Activated T-cell treated with anti-CD3 and anti-CD28 coated beads, Interleukin-2, amount 50 U/mL, for 4 hours (primary cell): ENCODE measurements at regions not wholly inside any gene's neighbourhood (a gene's known extent, or its start where the extent isn't known, plus 50 kb on each side); places are given as distances from the start of the nearest gene placed in this dataset.

Experiments used
- ATAC-seq, 2 donors: fragments of 200-7000 bp; cut with Tn5 transposase; one replicate each; pipeline ENCODE4 v1.10.0; 2021
- DNase-seq: peaks from one replicate; pipeline ENCODE4 v3.0.0-alpha.2; 2020
- H3K27me3 Mint-ChIP-seq: one replicate; pipeline ENCODE4 v1.8.0; 2021; ENCODE audit warnings: low read depth, mixed read lengths
- H3K36me3 Mint-ChIP-seq: one replicate; pipeline ENCODE4 v1.8.0; 2022; ENCODE audit warnings: mixed read lengths; ENCODE audit not compliant: insufficient read depth
- H3K4me1 Mint-ChIP-seq: one replicate; pipeline ENCODE4 v1.8.0; 2021; ENCODE audit warnings: low read depth, mixed read lengths
- H3K4me3 Mint-ChIP-seq: one replicate; pipeline ENCODE4 v1.8.0; 2021; ENCODE audit warnings: mild to moderate bottlenecking, moderate library complexity, mixed read lengths
- H3K9me3 Mint-ChIP-seq: one replicate; pipeline ENCODE4 v1.8.0; 2021; ENCODE audit warnings: mixed read lengths

DNA sequence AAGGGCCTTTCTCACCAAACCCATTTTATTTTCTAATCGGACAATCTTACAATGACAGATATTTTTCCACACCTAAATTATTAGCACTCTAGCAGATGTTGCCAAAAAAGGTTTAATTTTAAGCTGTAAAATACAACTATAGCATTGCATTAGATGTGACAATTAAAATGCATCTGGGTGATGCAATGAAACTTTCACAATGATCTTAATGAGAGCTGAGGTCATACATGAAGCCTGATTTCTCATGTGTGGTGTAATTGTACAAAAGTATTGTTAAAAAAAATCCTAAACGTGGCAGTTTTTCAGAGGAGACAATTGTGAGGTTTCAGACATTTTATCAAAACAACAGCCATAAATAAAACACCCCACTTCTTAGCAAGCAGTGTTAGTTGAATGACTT, 606.0 kb downstream of the HDGFL1 start:
- H3K27me3 Mint-ChIP-seq, result no peaks in the 10 kb centered on the region
- H3K4me1 Mint-ChIP-seq, result no peaks in the 10 kb centered on the region
- ATAC-seq (no peak), DNase-seq (no peak)
- H3K4me3 Mint-ChIP-seq, result no peak overlapping the region
- no peaks in the 10 kb centered on the region for H3K36me3 Mint-ChIP-seq
- peaks cover 7% of the 10 kb centered on the region for H3K9me3 Mint-ChIP-seq

DNA sequence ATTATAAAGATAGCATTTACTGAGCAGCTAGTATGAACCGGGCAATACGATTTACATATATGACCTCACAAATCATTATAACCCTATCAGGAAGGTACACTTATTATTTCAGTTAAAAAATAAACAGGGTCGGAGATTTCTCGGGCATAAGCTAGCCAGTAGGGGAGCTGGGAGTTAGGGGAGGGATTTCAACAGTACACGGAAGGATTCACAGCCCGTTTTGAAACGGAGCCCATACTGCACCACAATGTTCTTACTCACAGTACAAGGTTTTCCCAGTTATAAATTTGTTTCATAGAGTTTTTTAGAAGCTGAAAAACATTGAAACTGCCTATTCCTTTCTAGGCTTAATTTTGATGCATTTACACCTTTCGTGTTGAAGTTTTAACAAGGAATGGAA, 607.1 kb downstream of the HDGFL1 start:
- Mint-ChIP-seq H3K4me3 (no peak overlapping the region), H3K27me3 (no peaks in the 10 kb centered on the region), H3K9me3 (peaks cover 4% of the 10 kb centered on the region), H3K36me3 (no peaks in the 10 kb centered on the region), H3K4me1 (no peaks in the 10 kb centered on the region)
- ATAC-seq (no peak), DNase-seq (no peak)

DNA sequence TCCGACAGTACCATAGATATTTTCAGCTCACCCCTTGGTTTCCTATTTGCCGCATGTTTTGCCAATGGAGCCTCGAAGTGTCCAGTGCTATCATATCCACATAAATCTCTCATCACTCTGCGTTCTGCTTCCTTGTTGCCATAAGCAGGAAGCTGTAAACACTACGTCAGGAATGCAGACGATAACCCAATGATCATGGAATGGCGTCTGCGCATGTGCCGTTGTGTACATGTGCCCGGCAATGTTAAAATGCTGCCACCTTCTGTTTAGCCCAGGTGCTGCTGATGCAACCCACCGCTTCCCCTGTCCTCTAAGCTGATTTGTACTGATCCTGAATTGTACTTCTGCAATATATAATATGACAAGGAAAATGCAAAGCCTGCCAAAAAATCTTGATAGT, 607.5 kb downstream of the HDGFL1 start:
- H3K4me3 Mint-ChIP-seq, result no peak overlapping the region
- H3K27me3 Mint-ChIP-seq, result no peaks in the 10 kb centered on the region
- no peaks in the 10 kb centered on the region for H3K36me3 Mint-ChIP-seq
- no peak for DNase-seq
- ATAC-seq, result no peak
- H3K9me3 Mint-ChIP-seq, result peaks cover 4% of the 10 kb centered on the region
- H3K4me1 Mint-ChIP-seq, result no peaks in the 10 kb centered on the region

DNA sequence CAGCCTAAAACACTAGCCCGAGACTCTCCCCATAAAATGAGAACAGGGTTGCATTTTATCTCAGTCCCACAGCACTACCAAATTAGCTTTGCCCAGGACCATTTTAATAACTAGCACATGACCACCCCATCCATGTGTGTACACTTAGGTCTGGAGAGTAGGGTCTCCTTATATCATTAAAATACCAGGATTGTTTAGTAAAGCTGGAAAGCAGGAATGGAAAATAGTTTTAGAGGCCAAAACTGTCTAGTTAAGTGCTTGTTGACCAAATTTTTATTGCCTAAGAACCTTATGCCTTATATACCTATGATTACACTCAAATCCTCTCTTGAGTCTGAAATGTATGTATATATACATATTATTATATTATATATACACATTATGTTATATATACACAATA, 608.4 kb downstream of the HDGFL1 start:
- Mint-ChIP-seq H3K4me1 (no peaks in the 10 kb centered on the region), H3K27me3 (no peaks in the 10 kb centered on the region), H3K9me3 (peaks cover 4% of the 10 kb centered on the region), H3K36me3 (no peaks in the 10 kb centered on the region), H3K4me3 (no peak overlapping the region)
- no peak for ATAC-seq
- no peak for DNase-seq

DNA sequence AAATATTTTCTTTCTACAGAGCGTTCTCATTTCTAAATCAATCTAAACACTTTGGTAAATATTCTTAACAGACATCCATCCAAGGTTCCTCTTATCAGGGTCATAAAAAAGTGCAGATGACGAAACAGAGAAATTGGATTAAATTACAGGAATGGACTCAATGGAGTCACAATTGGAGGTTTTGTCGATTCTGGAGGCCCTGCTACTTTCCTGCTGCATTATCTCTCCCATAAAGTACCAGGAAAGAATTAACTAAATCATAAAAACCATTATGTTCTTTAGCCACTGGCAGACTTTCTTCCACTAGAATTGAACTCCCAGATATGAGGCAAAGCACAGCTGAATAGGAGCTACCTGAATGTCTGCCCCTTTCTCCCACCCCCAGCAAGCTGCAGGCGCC, 610.6 kb downstream of the HDGFL1 start:
- H3K27me3 Mint-ChIP-seq, result no peaks in the 10 kb centered on the region
- H3K36me3 Mint-ChIP-seq, result no peaks in the 10 kb centered on the region
- ATAC-seq (no peak), DNase-seq (no peak)
- H3K4me1 Mint-ChIP-seq, result no peaks in the 10 kb centered on the region
- no peak overlapping the region for H3K4me3 Mint-ChIP-seq
- peaks cover 4% of the 10 kb centered on the region for H3K9me3 Mint-ChIP-seq

DNA sequence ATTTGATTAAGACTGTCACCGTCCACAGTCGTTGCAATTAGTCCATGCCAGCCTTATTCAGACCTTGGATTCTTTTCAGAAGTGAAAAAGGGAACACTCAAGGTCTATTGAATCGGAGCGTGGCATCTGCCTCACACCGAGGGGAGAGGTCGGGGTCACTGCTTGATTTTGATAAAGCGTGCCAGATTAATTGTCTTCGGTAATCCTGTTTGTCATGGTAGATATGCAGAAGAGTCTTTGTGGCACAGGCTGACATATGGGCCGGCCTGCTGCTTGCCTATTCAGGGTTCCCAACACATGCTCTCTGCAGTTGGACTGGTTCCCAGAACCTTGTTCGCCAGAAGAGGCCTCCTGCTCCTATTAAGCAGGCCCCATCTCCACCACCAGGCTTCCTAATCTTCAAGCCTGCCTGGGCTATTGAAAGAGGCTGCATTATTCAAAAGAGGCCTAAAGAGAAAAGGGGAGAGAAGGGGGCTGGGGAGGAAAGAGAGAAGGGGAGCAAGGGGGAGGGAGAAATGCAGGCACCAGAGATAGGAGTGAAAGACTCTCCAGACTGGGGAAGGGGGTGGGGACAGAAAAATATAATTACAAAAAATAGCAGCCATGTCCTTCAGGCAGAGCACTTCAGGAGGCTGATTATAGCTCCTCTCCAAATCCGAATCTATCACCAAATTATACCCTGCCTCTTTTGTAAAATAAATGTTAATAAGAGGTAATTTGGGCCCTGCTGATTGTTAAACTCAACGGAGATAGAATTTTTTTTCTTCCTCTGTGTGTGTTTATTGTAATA, 611.3 kb downstream of the HDGFL1 start:
- Mint-ChIP-seq H3K4me1 (no peaks in the 10 kb centered on the region), H3K27me3 (no peaks in the 10 kb centered on the region), H3K9me3 (peaks cover 4% of the 10 kb centered on the region), H3K36me3 (no peaks in the 10 kb centered on the region), H3K4me3 (no peak overlapping the region)
- DNase-seq, result no peak
- no peak for ATAC-seq

DNA sequence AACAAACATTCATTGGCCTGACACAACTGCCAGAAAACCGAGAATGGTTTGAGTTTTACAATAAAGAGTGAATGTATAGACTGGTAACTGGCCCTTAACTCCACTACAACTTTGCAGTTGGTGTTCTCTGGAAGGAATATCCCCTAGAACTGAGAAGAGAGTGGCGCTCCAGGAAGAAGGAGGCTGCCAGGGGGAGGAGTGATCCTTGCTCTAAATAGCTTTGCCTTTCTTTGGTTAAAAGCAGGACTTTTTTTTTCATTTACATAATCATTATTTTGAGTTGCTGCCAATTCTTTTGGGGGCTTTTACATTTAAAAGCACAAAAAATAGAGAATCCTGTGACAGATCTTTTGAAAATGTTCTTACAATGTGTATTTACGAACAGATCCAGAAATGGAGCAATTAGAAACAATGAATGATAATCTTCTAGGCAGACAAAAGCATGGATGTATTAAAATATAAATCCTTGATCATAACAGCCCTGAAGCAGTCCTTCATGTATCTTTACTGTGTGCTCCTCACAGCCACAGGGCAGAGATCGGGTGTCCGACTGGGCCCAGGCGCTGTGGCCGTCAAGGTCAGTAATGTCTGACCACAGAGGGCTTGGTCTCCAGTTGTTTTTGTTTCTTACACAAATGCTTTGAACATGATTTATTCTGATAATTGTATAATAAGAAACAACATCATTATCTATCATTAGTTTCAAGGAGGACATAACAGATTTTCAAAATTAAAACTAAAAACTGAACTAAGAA, 612.2 kb downstream of the HDGFL1 start:
- H3K27me3 Mint-ChIP-seq, result no peaks in the 10 kb centered on the region
- no peak overlapping the region for H3K4me3 Mint-ChIP-seq
- no peaks in the 10 kb centered on the region for H3K36me3 Mint-ChIP-seq
- no peaks in the 10 kb centered on the region for H3K4me1 Mint-ChIP-seq
- DNase-seq, result no peak
- no peak for ATAC-seq
- H3K9me3 Mint-ChIP-seq, result peaks cover 4% of the 10 kb centered on the region

DNA sequence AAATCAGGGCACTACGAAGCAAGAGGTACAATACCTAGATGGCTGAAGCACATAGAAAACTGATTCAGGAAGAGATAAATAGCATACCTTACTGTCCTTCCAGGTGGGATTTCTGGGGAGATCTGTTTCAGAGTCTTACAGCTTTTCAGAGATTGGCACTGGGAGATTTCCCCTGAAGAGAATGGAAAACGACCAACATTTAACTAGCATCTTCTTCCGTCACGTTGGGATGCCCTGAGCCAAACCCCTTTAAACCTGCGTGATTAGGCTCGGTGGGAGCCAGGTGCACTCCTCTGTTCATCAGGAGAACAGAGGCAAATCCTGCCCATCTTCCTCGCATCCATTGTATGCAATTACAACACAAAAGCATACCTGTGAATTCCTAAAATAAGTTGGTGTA, 614.5 kb downstream of the HDGFL1 start:
- ATAC-seq (no peak), DNase-seq (no peak)
- Mint-ChIP-seq H3K36me3 (no peaks in the 10 kb centered on the region), H3K4me1 (no peaks in the 10 kb centered on the region), H3K4me3 (no peak overlapping the region), H3K27me3 (no peaks in the 10 kb centered on the region), H3K9me3 (peaks cover 4% of the 10 kb centered on the region)

DNA sequence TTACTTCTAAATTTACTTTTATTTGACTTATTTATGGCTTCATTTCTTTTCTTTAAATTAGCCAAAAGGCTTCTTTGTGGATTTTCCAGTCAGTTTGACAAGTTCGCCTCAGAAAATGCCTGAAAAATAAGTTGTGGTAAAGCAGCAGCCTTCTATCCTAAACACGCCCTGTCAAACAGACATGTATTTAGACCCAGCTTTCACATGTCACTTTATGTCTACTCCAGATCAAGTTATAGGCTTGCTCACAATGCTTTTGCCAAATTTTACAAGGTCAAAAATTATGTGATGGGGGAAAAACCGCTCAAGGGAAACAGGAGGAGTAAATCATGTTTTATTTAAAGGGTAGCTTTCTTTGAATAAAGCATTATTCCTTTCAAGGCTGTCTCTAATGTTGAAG, 615.0 kb downstream of the HDGFL1 start:
- H3K4me1 Mint-ChIP-seq, result no peaks in the 10 kb centered on the region
- no peak overlapping the region for H3K4me3 Mint-ChIP-seq
- no peak for ATAC-seq
- H3K27me3 Mint-ChIP-seq, result no peaks in the 10 kb centered on the region
- no peak for DNase-seq
- no peaks in the 10 kb centered on the region for H3K36me3 Mint-ChIP-seq
- peaks cover 4% of the 10 kb centered on the region for H3K9me3 Mint-ChIP-seq

DNA sequence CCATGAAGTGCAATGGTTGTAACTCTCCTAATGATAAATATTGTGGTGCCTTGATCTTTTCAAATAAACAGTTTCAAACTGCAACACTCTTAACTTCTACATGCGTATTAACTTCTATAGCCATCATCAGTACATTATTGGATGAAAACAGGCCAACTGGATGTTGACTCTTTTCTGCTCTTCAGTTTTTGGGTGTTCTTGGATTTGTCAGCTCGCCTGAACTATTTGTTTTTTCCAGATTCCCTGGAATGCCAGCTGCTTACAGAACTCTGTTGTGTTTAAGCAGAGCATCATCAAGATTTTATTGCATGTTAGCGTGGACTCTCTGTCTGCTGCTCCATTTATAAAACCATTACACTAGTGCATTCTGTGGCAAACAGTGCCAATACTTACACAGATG, 626.1 kb downstream of the HDGFL1 start:
- Mint-ChIP-seq H3K4me1 (no peaks in the 10 kb centered on the region), H3K36me3 (no peaks in the 10 kb centered on the region), H3K4me3 (no peak overlapping the region), H3K27me3 (no peaks in the 10 kb centered on the region), H3K9me3 (peaks cover 7% of the 10 kb centered on the region)
- ATAC-seq (no peak), DNase-seq (no peak)

DNA sequence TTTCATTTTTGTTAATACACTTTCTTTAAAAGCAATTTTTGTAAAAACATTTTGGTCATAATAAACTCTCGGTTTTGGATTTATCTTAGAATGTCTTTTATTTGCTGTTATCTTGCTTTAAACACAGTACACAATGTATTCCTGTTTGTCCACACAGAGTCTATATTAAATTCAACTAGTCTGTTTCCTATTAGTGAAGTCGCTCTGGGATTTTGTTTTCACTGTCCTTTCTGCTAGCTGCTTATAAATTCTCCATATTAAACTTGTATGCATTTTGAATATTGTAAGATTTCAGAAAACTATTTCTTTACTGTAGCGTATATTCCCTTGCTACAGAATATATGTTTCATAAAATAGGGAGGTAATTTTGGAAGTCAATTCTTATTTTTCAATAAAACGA, 630.2 kb downstream of the HDGFL1 start:
- Mint-ChIP-seq H3K36me3 (no peaks in the 10 kb centered on the region), H3K4me1 (no peaks in the 10 kb centered on the region), H3K9me3 (peaks cover 3% of the 10 kb centered on the region), H3K27me3 (no peaks in the 10 kb centered on the region), H3K4me3 (no peak overlapping the region)
- ATAC-seq (no peak), DNase-seq (no peak)

DNA sequence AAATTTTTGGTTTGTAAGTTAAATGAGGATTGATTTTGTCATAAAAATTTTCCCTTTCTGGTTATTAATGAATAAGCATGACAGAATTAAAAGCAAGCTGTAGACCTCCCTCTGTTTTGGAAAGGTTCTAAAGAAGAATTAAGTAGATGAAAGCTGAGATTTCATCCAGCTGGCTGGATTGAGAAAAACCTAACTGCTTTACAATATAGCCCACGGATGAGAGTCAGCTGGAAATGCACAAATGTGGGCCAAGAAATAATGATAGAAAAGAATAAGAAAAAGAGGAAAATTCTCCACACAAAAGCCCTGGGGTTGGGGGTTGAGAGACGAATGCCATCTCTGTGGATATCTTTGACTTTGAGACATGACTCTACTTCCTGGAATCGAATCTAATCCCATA, 631.6 kb downstream of the HDGFL1 start:
- Mint-ChIP-seq H3K4me3 (no peak overlapping the region), H3K36me3 (no peaks in the 10 kb centered on the region), H3K4me1 (no peaks in the 10 kb centered on the region), H3K9me3 (peaks cover 7% of the 10 kb centered on the region), H3K27me3 (no peaks in the 10 kb centered on the region)
- DNase-seq (no peak), ATAC-seq (no peak)

DNA sequence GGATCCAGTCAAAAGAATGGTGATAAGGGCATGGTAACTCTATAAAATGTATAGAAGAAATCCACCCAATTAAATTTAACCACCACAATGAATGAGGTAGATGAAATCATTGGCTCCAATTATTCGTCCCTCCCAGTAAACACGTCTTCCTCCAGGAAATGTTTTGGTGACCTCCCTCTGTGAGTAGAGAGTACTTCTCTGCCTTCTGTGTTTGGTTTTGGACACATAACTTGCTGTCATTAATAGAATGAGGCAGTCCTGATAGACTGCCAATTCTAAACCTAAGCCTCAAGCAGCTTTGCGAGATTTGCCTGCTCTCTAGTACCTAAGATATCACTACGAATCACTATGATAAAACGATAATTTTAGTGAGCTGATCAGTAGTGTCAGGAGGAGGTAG, 632.8 kb downstream of the HDGFL1 start:
- Mint-ChIP-seq H3K4me1 (no peaks in the 10 kb centered on the region), H3K4me3 (no peak overlapping the region), H3K27me3 (no peaks in the 10 kb centered on the region), H3K36me3 (no peaks in the 10 kb centered on the region), H3K9me3 (peaks cover 7% of the 10 kb centered on the region)
- ATAC-seq (no peak), DNase-seq (no peak)

DNA sequence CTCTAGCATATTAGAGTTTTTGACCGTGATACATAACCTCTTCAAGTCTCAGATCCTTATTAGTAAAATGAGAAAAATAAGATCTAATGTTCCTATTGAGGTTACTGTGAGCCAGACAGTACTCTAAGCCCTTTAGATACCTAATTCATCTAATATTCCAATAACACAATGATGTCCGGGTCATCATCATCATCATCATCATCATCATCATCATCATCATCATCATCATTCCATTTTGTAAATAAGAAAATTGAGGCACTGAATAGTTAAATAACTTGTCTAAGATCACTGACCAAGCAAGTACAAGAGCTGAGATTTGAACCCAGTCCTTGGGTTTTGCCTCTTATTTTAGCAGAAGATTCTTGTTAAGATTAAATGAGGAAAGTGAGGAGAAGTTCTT, 643.0 kb downstream of the HDGFL1 start:
- H3K36me3 Mint-ChIP-seq, result no peaks in the 10 kb centered on the region
- H3K9me3 Mint-ChIP-seq, result peaks cover 32% of the 10 kb centered on the region
- DNase-seq, result no peak
- no peaks in the 10 kb centered on the region for H3K27me3 Mint-ChIP-seq
- H3K4me1 Mint-ChIP-seq, result no peaks in the 10 kb centered on the region
- no peak overlapping the region for H3K4me3 Mint-ChIP-seq
- no peak for ATAC-seq

DNA sequence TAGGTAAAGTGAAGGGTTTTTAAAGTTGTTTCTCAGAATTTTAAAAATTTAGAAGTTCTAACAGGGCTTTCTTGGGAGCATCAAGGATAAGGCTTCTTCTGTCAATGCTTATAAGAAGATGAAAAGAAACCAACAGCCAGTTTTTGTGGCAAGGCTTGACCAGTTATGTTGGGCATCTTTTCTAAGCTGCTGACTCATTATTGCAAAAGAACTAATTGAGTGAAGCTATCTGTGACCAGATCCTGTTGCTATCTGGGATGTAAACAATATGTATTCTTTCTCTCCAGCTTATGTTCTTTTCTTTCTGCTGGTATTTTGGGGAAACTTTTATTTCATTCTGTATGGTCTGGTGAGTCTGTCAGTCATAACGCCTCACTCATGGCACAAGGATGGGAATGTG, 643.8 kb downstream of the HDGFL1 start:
- Mint-ChIP-seq H3K4me3 (no peak overlapping the region), H3K9me3 (peaks cover 24% of the 10 kb centered on the region), H3K36me3 (no peaks in the 10 kb centered on the region), H3K4me1 (no peaks in the 10 kb centered on the region), H3K27me3 (no peaks in the 10 kb centered on the region)
- DNase-seq (no peak), ATAC-seq (no peak)
